DND-41 (cell line): ENCODE measurements at regions not wholly inside any gene's neighbourhood (a gene's known extent, or its start where the extent isn't known, plus 50 kb on each side); places are given as distances from the start of the nearest gene placed in this dataset.

Experiments
- ATAC-seq: fragments of 200-7000 bp; cut with Tn5 transposase; 3 replicates; pipeline ENCODE4 v1.9.1; 2021; ENCODE audit warnings: low read depth; ENCODE audit not compliant: insufficient read depth
- DNase-seq: peaks from one replicate; pipeline ENCODE4 v3.0.0-alpha.2; 2020
- H2AFZ ChIP-seq: 2 replicates; pipeline ENCODE4 v1.6.0; 2012; ENCODE audit warnings: low read depth, low read length
- H3K27ac ChIP-seq: 2 replicates; pipeline ENCODE4 v1.5.1; 2012; ENCODE audit warnings: low read length, inconsistent platforms
- H3K27me3 ChIP-seq: fragments of 200-600 bp; sonication (generic); 2 replicates; pipeline ENCODE4 v1.6.0; 2012; ENCODE audit warnings: low read length, mild to moderate bottlenecking, inconsistent platforms; ENCODE audit not compliant: insufficient read depth, poor library complexity
- H3K36me3 ChIP-seq: 2 replicates; pipeline ENCODE4 v1.5.1; 2012; ENCODE audit warnings: low read length, inconsistent platforms; ENCODE audit not compliant: insufficient read depth
- H3K4me1 ChIP-seq: 2 replicates; pipeline ENCODE4 v1.5.1; 2012; ENCODE audit warnings: mild to moderate bottlenecking, low read length; ENCODE audit not compliant: insufficient read depth
- H3K4me2 ChIP-seq: 2 replicates; pipeline ENCODE4 v1.6.0; 2012; ENCODE audit warnings: mild to moderate bottlenecking, moderate library complexity, low read length, inconsistent platforms; ENCODE audit not compliant: insufficient read depth
- H3K4me3 ChIP-seq, 2 experiments: fragments of 200-600 bp in 1 of 2; shearing (Covaris generic) in 1 of 2; 2 replicates each; pipeline ENCODE4 v1.5.1; 2012 to 2016; ENCODE audit warnings: inconsistent platforms in 2 of 2, low read length in 2 of 2, mild to moderate bottlenecking in 2 of 2, low read depth in 1 of 2, moderate library complexity in 1 of 2
- H3K79me2 ChIP-seq: 2 replicates; pipeline ENCODE4 v1.6.0; 2012; ENCODE audit warnings: low read length, inconsistent platforms; ENCODE audit not compliant: insufficient read depth
- H3K9ac ChIP-seq: 2 replicates; pipeline ENCODE4 v1.6.0; 2012; ENCODE audit warnings: low read depth, mild to moderate bottlenecking, inconsistent platforms, low read length, moderate library complexity
- H3K9me3 ChIP-seq: 2 replicates; pipeline ENCODE4 v1.5.1; 2012; ENCODE audit warnings: low read length, moderate library complexity, mild to moderate bottlenecking, inconsistent platforms; ENCODE audit not compliant: insufficient read depth, severe bottlenecking
- H4K20me1 ChIP-seq: 2 replicates; pipeline ENCODE4 v1.6.0; 2012; ENCODE audit warnings: low read length; ENCODE audit not compliant: insufficient read depth
- CTCF ChIP-seq: IDR thresholded peaks from 2 replicates; pipeline ENCODE4 v1.5.1; 2012; ENCODE audit warnings: borderline replicate concordance, low read length, moderate library complexity, mild to moderate bottlenecking; ENCODE audit not compliant: poor library complexity, severe bottlenecking; ENCODE audit errors: extremely low read depth
- EZH2 ChIP-seq: IDR thresholded peaks from 3 replicates; pipeline ENCODE4 v1.6.1; 2012; ENCODE audit warnings: borderline replicate concordance, low read depth, mild to moderate bottlenecking, moderate library complexity, low read length, inconsistent platforms; ENCODE audit not compliant: severe bottlenecking

GRCh38 chr4:13905543-13905942, 278.0 kb upstream of the BOD1L1 start:
- DNase-seq (no peak), ATAC-seq (no peak)
- Histone ChIP-seq H3K9ac (no peak overlapping the region), H2AFZ (no peak overlapping the region), H3K27ac (no peak overlapping the region), H3K79me2 (no peaks in the 10 kb centered on the region), H3K4me3 (no peak overlapping the region), H3K9me3 (no peaks in the 10 kb centered on the region), H4K20me1 (no peaks in the 10 kb centered on the region), H3K27me3 (no peaks in the 10 kb centered on the region), H3K4me1 (no peaks in the 10 kb centered on the region), H3K4me2 (no peak overlapping the region), H3K36me3 (no peaks in the 10 kb centered on the region)
- TF ChIP-seq EZH2 (no peak), CTCF (no peak)

- H3K9me3 ChIP-seq: no peaks in the 10 kb centered on the region
- H3K27me3 ChIP-seq: no peaks in the 10 kb centered on the region
- H3K79me2 ChIP-seq: no peaks in the 10 kb centered on the region
- H3K36me3 ChIP-seq: no peaks in the 10 kb centered on the region
- no peak for ATAC-seq
- H3K27ac ChIP-seq: no peak overlapping the region
- no peaks in the 10 kb centered on the region for H4K20me1 ChIP-seq
- H3K4me1 ChIP-seq: no peaks in the 10 kb centered on the region
- H3K4me2 ChIP-seq: no peak overlapping the region
- DNase-seq: no peak
- no peak overlapping the region for H3K4me3 ChIP-seq
- H3K9ac ChIP-seq: no peak overlapping the region
- no peak overlapping the region for H2AFZ ChIP-seq
- no peak for TF ChIP-seq CTCF
- no peak for TF ChIP-seq EZH2
Observed at GRCh38 chr4:13906727-13907126, 279.2 kb upstream of the BOD1L1 start.

- H3K4me1 ChIP-seq: no peaks in the 10 kb centered on the region
- H3K9me3 ChIP-seq: no peaks in the 10 kb centered on the region
- no peaks in the 10 kb centered on the region for H4K20me1 ChIP-seq
- H3K79me2 ChIP-seq: no peaks in the 10 kb centered on the region
- no peaks in the 10 kb centered on the region for H3K27me3 ChIP-seq
- no peaks in the 10 kb centered on the region for H3K36me3 ChIP-seq
- no peak overlapping the region for H3K4me3 ChIP-seq
- no peak overlapping the region for H2AFZ ChIP-seq
- no peak overlapping the region for H3K4me2 ChIP-seq
- DNase-seq (no peak), ATAC-seq (no peak)
- H3K27ac ChIP-seq: no peak overlapping the region
- TF ChIP-seq EZH2: no peak
- H3K9ac ChIP-seq: no peak overlapping the region
Observed at GRCh38 chr4:13907255-13907751, 279.8 kb upstream of the BOD1L1 start.

GRCh38 chr4:13908455-13908854, 280.9 kb upstream of the BOD1L1 start:
- TF ChIP-seq CTCF: no peak
- no peak for TF ChIP-seq EZH2
- Histone ChIP-seq H3K4me1 (no peaks in the 10 kb centered on the region), H3K27me3 (no peaks in the 10 kb centered on the region), H4K20me1 (no peaks in the 10 kb centered on the region), H3K9me3 (no peaks in the 10 kb centered on the region), H2AFZ (no peak overlapping the region), H3K79me2 (no peaks in the 10 kb centered on the region), H3K4me2 (no peak overlapping the region), H3K9ac (no peak overlapping the region), H3K4me3 (no peak overlapping the region), H3K36me3 (no peaks in the 10 kb centered on the region), H3K27ac (no peak overlapping the region)
- DNase-seq: no peak
- ATAC-seq: no peak
